HCT116 (cell line): ENCODE measurements at regions not wholly inside any gene's neighbourhood (a gene's known extent, or its start where the extent isn't known, plus 50 kb on each side); places are given as distances from the start of the nearest gene placed in this dataset.

Experiments
- CTCF ChIP-seq, 3 experiments: fragments of 200-600 bp in 1 of 3; sonication (generic) in 1 of 3; IDR thresholded peaks in 2 of 3; conservative IDR thresholded peaks in 1 of 3; 2 replicates each; pipeline ENCODE4 v1.5.1; 2012 to 2017; ENCODE audit warnings: low read depth in 2 of 3, low read length in 2 of 3, antibody characterized with exemption in 1 of 3, borderline replicate concordance in 1 of 3, control low read depth in 1 of 3, mild to moderate bottlenecking in 1 of 3, mixed read lengths in 1 of 3, mixed run types in 1 of 3, moderate library complexity in 1 of 3; ENCODE audit not compliant: insufficient read depth in 1 of 3
- EZH2 ChIP-seq: fragments of 200-600 bp; sonication (generic); IDR thresholded peaks from 2 replicates; pipeline ENCODE4 v1.6.1; 2017; ENCODE audit warnings: antibody characterized with exemption, mixed run types
- EZH2phosphoT487 ChIP-seq: fragments of 200-600 bp; IDR thresholded peaks from 2 replicates; pipeline ENCODE4 v1.6.1; 2018; ENCODE audit warnings: antibody characterized with exemption, borderline replicate concordance
- JUND ChIP-seq: IDR thresholded peaks from 2 replicates; pipeline ENCODE4 v1.6.1; 2012
- POLR2A ChIP-seq: IDR thresholded peaks from 2 replicates; pipeline ENCODE4 v1.7.0; 2011; ENCODE audit warnings: borderline replicate concordance; ENCODE audit not compliant: insufficient read depth, insufficient read length; ENCODE audit errors: extremely low read depth
- RAD21 ChIP-seq: IDR thresholded peaks from 2 replicates; pipeline ENCODE4 v1.6.1; 2012; ENCODE audit warnings: low read depth, mild to moderate bottlenecking
- ZBTB33 ChIP-seq: IDR thresholded peaks from 2 replicates; pipeline ENCODE4 v1.6.1; 2011; ENCODE audit warnings: mild to moderate bottlenecking, low read length, moderate library complexity; ENCODE audit not compliant: insufficient replicate concordance; ENCODE audit errors: extremely low read depth

GRCh38 chrX:137425986-137426385, 139.9 kb upstream of the ZIC3 start:
- TF ChIP-seq JUND (no peak), RAD21 (no peak), EZH2 (no peak), CTCF (IDR thresholded peaks at IDR 0.05 in 2 of 3, conservative IDR thresholded peaks at IDR 0.05 in 1 of 3; ENCODE audit: borderline replicate concordance in 1 of 3, insufficient read depth in 1 of 3, low read depth in 2 of 3, low read length in 2 of 3) (no peak), EZH2phosphoT487 (no peak), ZBTB33 (no peak), POLR2A (no peak)
